ENCODE measurements at regions not wholly inside any gene's neighbourhood (a gene's known extent, or its start where the extent isn't known, plus 50 kb on each side); places are given as distances from the start of the nearest gene placed in this dataset.

- no peak for TF ChIP-seq CTCF (IDR thresholded peaks at IDR 0.05)
- no peak for TF ChIP-seq POLR2A (IDR thresholded peaks at IDR 0.05)
Observed at GRCh38 chr10:117448802-117449201, 73.6 kb upstream of the PDZD8 start.
